ENCODE measurements at regions not wholly inside any gene's neighbourhood (a gene's known extent, or its start where the extent isn't known, plus 50 kb on each side); places are given as distances from the start of the nearest gene placed in this dataset.
"Not testable (repeated sequence)": the region's sequence is repeated elsewhere in the genome, so short reads cannot be mapped to it uniquely, and the experiment has no call there.

- in situ Hi-C loops (cut with MboI; ENCODE audit: low sequenced_read_pairs) = no loop called here
These were observed 377.2 kb downstream of the RAP2B start for GRCh38 chr3:153539263-153539662.

DNA sequence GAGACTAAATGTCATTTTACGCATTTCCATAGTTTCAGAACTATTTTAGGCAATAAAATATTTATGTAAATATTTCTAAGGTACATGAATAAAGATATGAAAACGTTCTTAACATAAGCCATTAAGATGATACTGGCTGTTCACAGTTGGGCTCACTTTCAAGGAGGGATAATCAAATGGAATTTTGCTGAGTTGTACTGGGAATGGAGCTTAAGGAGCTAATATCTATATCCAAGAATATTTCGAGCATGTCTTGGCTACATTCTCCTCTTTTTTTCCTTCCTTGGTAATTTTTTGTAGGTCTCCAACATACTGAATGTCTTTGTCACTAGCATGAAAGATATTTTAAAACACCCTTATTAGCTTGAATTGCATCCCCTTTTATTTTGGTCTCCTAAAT, 383.4 kb downstream of the RAP2B start:
- in situ Hi-C loops (cut with MboI; ENCODE audit: low sequenced_read_pairs) = no loop called here

GRCh38 chr3:153547970-153548369, 385.9 kb downstream of the RAP2B start:
- in situ Hi-C loops (cut with MboI; ENCODE audit: low sequenced_read_pairs) = no loop called here

DNA sequence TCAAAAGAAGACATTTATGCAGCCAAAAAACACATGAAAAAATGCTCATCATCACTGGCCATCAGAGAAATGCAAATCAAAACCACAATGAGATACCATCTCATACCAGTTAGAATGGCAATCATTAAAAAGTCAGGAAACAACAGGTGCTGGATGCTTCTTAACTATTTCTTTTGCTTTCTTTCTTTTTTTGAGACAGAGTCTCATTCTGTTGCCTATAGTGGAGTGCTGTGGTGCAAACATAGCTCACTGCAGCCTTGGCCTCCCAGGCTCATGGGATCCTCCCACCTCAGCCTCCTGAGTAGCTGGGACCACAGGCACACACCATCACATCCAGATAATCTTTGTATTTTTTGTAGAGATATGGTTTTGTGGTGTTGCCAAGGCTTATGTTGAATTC, 387.7 kb downstream of the RAP2B start:
- in situ Hi-C loops (cut with MboI; ENCODE audit: low sequenced_read_pairs) = not testable (repeated sequence)

DNA sequence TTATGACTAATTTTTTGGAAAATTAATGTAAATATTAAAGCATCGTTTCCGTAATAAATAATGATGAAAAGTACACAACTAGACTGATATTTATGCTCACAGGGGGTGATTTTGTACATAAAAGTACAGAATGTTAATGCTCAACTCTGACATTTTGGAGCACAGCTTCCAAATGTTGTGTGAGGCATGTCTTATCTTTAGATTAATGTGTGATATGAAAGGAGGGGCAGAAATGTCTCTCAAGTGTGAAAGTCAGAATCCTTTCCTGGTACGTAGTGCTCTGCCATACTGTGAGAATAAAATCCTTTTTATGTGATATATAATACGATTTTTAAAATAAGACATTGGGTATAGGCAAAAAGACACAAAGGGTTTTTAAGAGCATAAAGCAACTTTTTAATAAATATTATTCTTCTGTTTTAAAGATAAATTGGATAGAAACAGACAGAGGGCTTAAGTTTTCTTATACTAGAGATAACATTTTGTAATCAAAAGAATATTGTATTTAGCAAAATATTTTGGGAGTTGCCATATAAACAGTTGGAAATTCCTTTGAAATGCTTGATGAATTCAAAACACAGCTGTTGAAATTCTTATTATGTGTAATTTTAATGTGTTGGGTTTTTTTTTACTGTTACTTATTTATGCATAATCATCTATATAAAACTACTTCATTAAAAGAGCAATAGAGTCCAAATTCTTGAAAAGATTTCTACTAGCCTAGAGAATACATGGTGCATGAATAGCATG, 389.7 kb downstream of the RAP2B start:
- in situ Hi-C loops (cut with MboI; ENCODE audit: low sequenced_read_pairs) = no loop called here

DNA sequence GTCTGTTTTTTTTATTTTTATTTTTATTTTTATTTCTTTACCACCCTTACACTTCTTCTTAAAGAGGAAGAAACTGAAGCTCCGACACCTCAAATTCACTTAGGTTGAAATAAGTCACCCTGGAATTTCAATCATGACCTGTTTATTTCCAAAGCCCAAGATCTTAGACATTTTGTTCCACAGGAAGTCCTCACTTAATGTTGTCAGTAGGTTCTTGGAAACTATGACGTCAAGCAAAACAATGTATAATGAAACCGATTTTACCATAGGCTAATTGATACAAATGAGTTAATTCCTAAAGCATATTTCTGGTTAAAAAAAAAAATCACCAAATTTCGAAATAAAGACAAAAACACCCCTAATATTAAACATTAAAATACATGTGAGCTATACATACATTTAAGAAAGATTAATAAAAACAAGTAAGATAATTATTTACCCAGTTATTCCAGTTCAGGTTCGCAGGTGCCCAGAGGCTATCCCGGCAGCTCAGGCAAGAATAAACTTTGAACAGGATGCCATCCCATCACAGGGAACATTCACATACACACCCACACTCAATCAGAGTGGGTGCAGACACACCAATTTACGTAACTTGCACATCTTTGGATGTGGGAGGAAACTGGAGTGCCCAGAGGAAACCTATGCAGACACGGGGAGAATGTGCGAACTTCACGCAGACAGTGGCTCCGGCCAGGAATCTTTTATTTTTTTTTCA, 391.0 kb downstream of the RAP2B start:
- in situ Hi-C loops (cut with MboI; ENCODE audit: low sequenced_read_pairs) = no loop called here

DNA sequence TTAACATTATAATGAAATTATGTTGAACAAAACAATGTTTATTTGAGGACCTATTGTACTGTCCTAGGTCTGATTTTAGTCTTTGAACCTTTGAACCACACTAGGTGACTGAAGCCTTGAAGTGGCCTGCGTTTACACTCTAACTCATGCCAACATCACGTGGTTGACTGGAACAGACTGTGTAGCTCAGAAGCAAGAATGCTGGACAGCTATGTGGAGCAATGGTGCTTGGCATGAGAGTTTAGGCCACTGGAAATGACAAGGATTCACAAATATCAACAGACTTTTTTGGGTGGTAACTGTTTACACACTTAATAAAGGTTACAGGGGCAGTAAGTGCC, 391.5 kb downstream of the RAP2B start:
- in situ Hi-C loops (cut with MboI; ENCODE audit: low sequenced_read_pairs) = no loop called here

- in situ Hi-C loops (cut with MboI; ENCODE audit: low sequenced_read_pairs) = no loop called here
These were observed 393.9 kb downstream of the RAP2B start for GRCh38 chr3:153555919-153556318.

DNA sequence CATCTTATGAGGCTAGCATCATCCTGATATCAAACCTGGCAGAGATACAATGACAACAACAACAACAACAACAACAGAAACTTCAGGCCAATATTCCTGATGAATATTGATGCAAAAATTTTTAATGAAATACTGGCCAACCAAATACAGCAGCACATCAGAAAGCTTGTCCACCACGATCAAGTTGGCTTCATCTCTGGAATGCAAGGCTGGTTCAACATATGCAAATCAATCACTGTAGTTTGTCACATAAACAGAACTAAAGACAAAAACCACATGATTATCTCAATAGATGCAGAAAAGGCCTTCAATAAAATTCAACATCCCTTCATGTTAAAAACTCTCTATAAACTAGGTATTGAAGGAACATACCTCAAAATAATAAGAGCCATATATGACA, 397.3 kb downstream of the RAP2B start:
- in situ Hi-C loops (cut with MboI; ENCODE audit: low sequenced_read_pairs) = not testable (repeated sequence)

DNA sequence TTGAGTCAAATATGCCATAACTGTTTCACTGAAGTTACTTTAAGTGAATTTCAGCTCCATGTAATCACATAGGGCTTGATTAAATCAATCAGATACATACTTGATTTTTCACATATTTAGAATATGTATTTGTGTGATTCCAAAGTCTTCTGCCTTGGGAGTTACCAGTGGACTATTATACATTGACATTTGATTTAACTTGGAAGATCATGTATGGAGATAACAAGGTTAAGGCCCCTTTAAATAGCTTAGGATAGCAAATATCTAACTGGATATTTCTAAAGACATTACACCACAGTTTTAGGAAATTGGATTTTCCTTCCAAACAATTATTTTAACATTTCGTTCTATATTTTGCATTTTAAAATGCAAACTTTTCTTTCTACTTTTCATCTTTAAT, 405.0 kb downstream of the RAP2B start:
- in situ Hi-C loops (cut with MboI; ENCODE audit: low sequenced_read_pairs) = no loop called here

GRCh38 chr3:153567556-153567955, 405.5 kb downstream of the RAP2B start:
- in situ Hi-C loops (cut with MboI; ENCODE audit: low sequenced_read_pairs) = no loop called here

- in situ Hi-C loops (cut with MboI; ENCODE audit: low sequenced_read_pairs) = not testable (repeated sequence)
These were observed 408.5 kb downstream of the RAP2B start for GRCh38 chr3:153570481-153570880.

GRCh38 chr3:153572165-153572564, 410.1 kb downstream of the RAP2B start:
- in situ Hi-C loops (cut with MboI; ENCODE audit: low sequenced_read_pairs) = no loop called here

GRCh38 chr3:153572654-153573053, 410.6 kb downstream of the RAP2B start:
- in situ Hi-C loops (cut with MboI; ENCODE audit: low sequenced_read_pairs) = no loop called here

DNA sequence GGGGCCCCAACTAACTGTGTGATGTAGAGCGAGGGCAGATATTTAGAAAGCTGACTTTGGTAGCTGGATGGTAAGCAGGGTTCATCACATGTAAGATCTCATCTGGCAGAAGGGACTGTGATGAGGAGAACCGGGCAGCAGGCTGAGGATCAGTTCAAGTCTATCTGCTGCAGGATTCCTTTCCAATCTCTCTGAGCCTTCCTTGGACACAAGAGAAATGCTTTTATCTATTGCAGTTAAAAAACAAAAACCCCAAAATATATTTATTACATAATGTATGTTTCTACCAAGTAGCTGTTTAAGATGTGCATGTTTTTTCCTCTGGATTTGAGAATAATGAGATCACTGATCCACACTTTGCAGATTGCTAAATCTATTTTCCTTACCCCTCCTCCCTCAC, 411.5 kb downstream of the RAP2B start:
- in situ Hi-C loops (cut with MboI; ENCODE audit: low sequenced_read_pairs) = no loop called here

DNA sequence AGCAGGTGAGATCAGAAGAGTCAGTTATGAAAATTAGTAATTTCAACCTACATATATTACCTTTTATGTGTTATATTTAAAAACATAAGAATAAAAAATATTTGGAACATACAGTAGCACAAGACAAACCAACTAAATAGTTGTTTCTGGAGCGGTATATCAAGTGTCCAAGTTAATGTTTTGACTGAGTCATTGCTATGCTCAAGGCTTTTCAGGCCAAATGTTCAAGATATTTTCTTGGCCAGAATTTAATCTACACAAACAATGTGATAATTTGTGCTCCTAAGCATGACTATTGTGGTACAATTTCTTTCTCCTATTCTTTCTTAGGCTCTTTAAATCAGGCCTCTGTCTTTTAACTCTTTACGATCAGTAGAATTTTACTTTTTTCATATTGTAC, 412.4 kb downstream of the RAP2B start:
- in situ Hi-C loops (cut with MboI; ENCODE audit: low sequenced_read_pairs) = no loop called here

GRCh38 chr3:153577059-153577736, 415.2 kb downstream of the RAP2B start:
- in situ Hi-C loops (cut with MboI; ENCODE audit: low sequenced_read_pairs) = loop anchor here (25.0 kb wide), 1 partner anchor 540 kb away; no protein-coding TSS in a partner anchor

- in situ Hi-C loops (cut with MboI; ENCODE audit: low sequenced_read_pairs) = loop anchor here (25.0 kb wide), 1 partner anchor 541 kb away; no protein-coding TSS in a partner anchor
These were observed 416.0 kb downstream of the RAP2B start for GRCh38 chr3:153578046-153578445.

DNA sequence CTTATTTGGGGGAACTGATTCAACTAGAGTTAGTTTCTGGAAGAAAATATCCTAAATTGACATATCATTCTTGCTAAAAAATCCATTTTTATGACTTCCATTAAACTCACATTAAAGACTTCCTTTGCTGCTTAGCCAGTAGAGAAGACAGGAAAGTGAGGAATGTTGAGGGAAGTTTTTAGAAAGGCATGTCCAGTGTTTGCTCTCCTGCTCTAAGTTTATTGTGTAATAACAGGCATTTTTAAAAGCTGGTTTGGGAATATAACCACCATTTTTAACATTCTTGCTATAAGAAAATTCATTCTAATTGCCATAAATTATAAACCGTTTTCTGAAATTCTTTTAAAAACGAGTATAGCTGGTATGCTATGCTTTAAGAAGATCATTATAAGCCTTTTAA, 428.0 kb downstream of the RAP2B start:
- in situ Hi-C loops (cut with MboI; ENCODE audit: low sequenced_read_pairs) = loop anchor here (25.0 kb wide), 1 partner anchor 553 kb away; no protein-coding TSS in a partner anchor

GRCh38 chr3:153591561-153592245, 429.7 kb downstream of the RAP2B start:
- in situ Hi-C loops (cut with MboI; ENCODE audit: low sequenced_read_pairs) = loop anchor here (25.0 kb wide), 1 partner anchor 554 kb away; no protein-coding TSS in a partner anchor

- in situ Hi-C loops (cut with MboI; ENCODE audit: low sequenced_read_pairs) = loop anchor here (25.0 kb wide), 1 partner anchor 558 kb away; no protein-coding TSS in a partner anchor
These were observed 433.3 kb downstream of the RAP2B start for GRCh38 chr3:153595186-153595815.
